Spleen (tissue), 11 donors: ENCODE measurements at regions not wholly inside any gene's neighbourhood (a gene's known extent, or its start where the extent isn't known, plus 50 kb on each side); places are given as distances from the start of the nearest gene placed in this dataset.
A peak's percentile ranks its signal among the peaks of the same experiment; 100 is the strongest.

Experiments
- DNase-seq: peaks from one replicate; pipeline ENCODE4 v3.0.0-alpha.2; 2020
- H3K27ac ChIP-seq, 8 donors: fragments of 200-600 bp; sonication (generic) in 7 of 8; 1 replicate in 4 of 8; 2 replicates in 4 of 8; pipeline versions ENCODE4 v1.5.0 to v1.8.0; 2016 to 2021; ENCODE audit warnings: inconsistent platforms in 4 of 8, mild to moderate bottlenecking in 4 of 8, moderate library complexity in 1 of 8
- H3K27me3 ChIP-seq, 7 donors: fragments of 200-600 bp; sonication (generic) in 6 of 7; replicated peaks in 1 of 7; 1 replicate in 4 of 7; 2 replicates in 3 of 7; pipeline versions ENCODE4 v1.5.0 to v1.8.0; 2016 to 2021; ENCODE audit warnings: inconsistent platforms in 3 of 7, mild to moderate bottlenecking in 1 of 7
- H3K36me3 ChIP-seq, 6 donors: fragments of 200-600 bp; sonication (generic) in 5 of 6; 1 replicate in 4 of 6; 2 replicates in 2 of 6; pipeline versions ENCODE4 v1.5.0 to v1.8.0; 2016 to 2021; ENCODE audit warnings: inconsistent platforms in 2 of 6
- H3K4me1 ChIP-seq, 6 donors: fragments of 200-600 bp; sonication (generic) in 5 of 6; 1 replicate in 3 of 6; 2 replicates in 3 of 6; pipeline versions ENCODE4 v1.5.0 to v1.8.0; 2016 to 2021; ENCODE audit warnings: inconsistent platforms in 3 of 6
- H3K4me3 ChIP-seq, 8 donors: fragments of 200-600 bp; sonication (generic) in 7 of 8; 1 replicate in 4 of 8; 2 replicates in 4 of 8; pipeline versions ENCODE4 v1.5.0 to v1.8.0; 2016 to 2021; ENCODE audit warnings: inconsistent platforms in 4 of 8, mild to moderate bottlenecking in 4 of 8, moderate library complexity in 2 of 8
- H3K9me3 ChIP-seq, 8 donors: fragments of 200-600 bp; sonication (generic) in 7 of 8; 1 replicate in 4 of 8; 2 replicates in 4 of 8; pipeline versions ENCODE4 v1.5.0 to v1.8.0; 2016 to 2021; ENCODE audit warnings: inconsistent platforms in 4 of 8
- CTCF ChIP-seq, 11 experiments: fragments of 200-600 bp in 7 of 11; fragments of 450-650 bp in 4 of 11; sonication (generic) in 4 of 11; IDR thresholded peaks in 8 of 11; conservative IDR thresholded peaks in 3 of 11; 1 replicate in 7 of 11; 2 replicates in 4 of 11; pipeline versions ENCODE4 v1.4.0 to v1.8.0; 2016 to 2021; ENCODE audit warnings: antibody characterized with exemption in 11 of 11, inconsistent platforms in 4 of 11, mild to moderate bottlenecking in 1 of 11
- POLR2A ChIP-seq, 3 donors: fragments of 450-650 bp; IDR thresholded peaks; one replicate each; pipeline ENCODE4 v1.5.1; 2017; ENCODE audit warnings: antibody characterized with exemption in 3 of 3, mild to moderate bottlenecking in 1 of 3
- POLR2AphosphoS5 ChIP-seq, 3 donors: sonication (generic); formaldehyde crosslinking; IDR thresholded peaks; one replicate each; pipeline ENCODE4 v1.5.1; 2017; ENCODE audit warnings: antibody characterized with exemption in 3 of 3
- WGBS, 5 donors: extraction: QIAGEN DNeasy Blood & Tissue Kit in 3 of 5; methylation state at CpG; one replicate each; pipeline versions ENCODE4 v1.1.5 to v1.1.7; 2013 to 2018; 5-methylcytosine and 5-hydroxymethylcytosine counted together
- intact Hi-C: fragments of 100-400 bp; cut with DNase I; formaldehyde crosslinking; loops from one replicate; pipeline ENCODE4 v1.15.0; 2023; ENCODE audit warnings: low total_unique reads
- donor health status: healthy with polysubstance abuse.
- donor health status: DM: no; HTN: no; CAD: no; lungs with moderate emphysema.
- donor health status: DM: no; HTN: no; CAD: no.
- donor health status: Bipolar disorder and iron deficiency.
- donor health status: healthy.
- donor health status: DM: no; HTN: no; CAD: no.
- donor health status: DM: yes; HTN: yes; CAD: no.

- intact Hi-C loops = no loop called here
- H3K27ac ChIP-seq = no peak overlapping the region
- DNase-seq = peak; percentile 50
- H3K27me3 ChIP-seq = no peaks in the 10 kb centered on the region
- no peak overlapping the region for H3K4me3 ChIP-seq
- no peaks in the 10 kb centered on the region for H3K36me3 ChIP-seq
- no peak for TF ChIP-seq POLR2AphosphoS5 (IDR thresholded peaks at IDR 0.05)
- no peak for TF ChIP-seq CTCF (IDR thresholded peaks at IDR 0.05 in 8 of 11, conservative IDR thresholded peaks at IDR 0.05 in 3 of 11)
- no peak for TF ChIP-seq POLR2A (IDR thresholded peaks at IDR 0.05)
- WGBS, 5 donors = 86 to 99% (median 91%) methylated on average over 6 of the region's 6 CpGs
- no peaks in the 10 kb centered on the region for H3K4me1 ChIP-seq
- H3K9me3 ChIP-seq = peaks cover 6 to 51% (median 42%) of the 10 kb centered on the region in 8 donors
Observed at GRCh38 chr2:184530959-184531358, 67.4 kb upstream of the ZNF804A start.

GRCh38 chr2:184532551-184532950, 65.8 kb upstream of the ZNF804A start:
- Histone ChIP-seq H3K27me3 (no peaks in the 10 kb centered on the region), H3K4me3 (no peak overlapping the region), H3K9me3 (peaks cover 6 to 35% (median 29%) of the 10 kb centered on the region in 8 donors), H3K36me3 (no peaks in the 10 kb centered on the region), H3K27ac (no peak overlapping the region), H3K4me1 (no peaks in the 10 kb centered on the region)
- intact Hi-C loops = no loop called here
- TF ChIP-seq POLR2A (IDR thresholded peaks at IDR 0.05) (no peak), CTCF (IDR thresholded peaks at IDR 0.05 in 8 of 11, conservative IDR thresholded peaks at IDR 0.05 in 3 of 11) (no peak), POLR2AphosphoS5 (IDR thresholded peaks at IDR 0.05) (no peak)
- DNase-seq = no peak

- Histone ChIP-seq H3K9me3 (peaks cover 0 to 11% (median 6%) of the 10 kb centered on the region in 8 donors), H3K36me3 (no peaks in the 10 kb centered on the region), H3K4me3 (no peak overlapping the region), H3K27me3 (no peaks in the 10 kb centered on the region), H3K27ac (no peak overlapping the region), H3K4me1 (no peaks in the 10 kb centered on the region)
- DNase-seq = no peak
- TF ChIP-seq POLR2AphosphoS5 (IDR thresholded peaks at IDR 0.05) = no peak
- no peak for TF ChIP-seq POLR2A (IDR thresholded peaks at IDR 0.05)
- no peak for TF ChIP-seq CTCF (IDR thresholded peaks at IDR 0.05 in 8 of 11, conservative IDR thresholded peaks at IDR 0.05 in 3 of 11)
- intact Hi-C loops = no loop called here
- whole genome bisulfite sequencing, 5 donors = 73 to 90% (median 85%) methylated on average over 3 of the region's 3 CpGs
Observed at GRCh38 chr2:184534986-184535385, 63.3 kb upstream of the ZNF804A start.

- no peak overlapping the region for H3K4me3 ChIP-seq
- no peaks in the 10 kb centered on the region for H3K36me3 ChIP-seq
- no peaks in the 10 kb centered on the region for H3K27me3 ChIP-seq
- no peak for DNase-seq
- peaks cover 0 to 8% (median 0%) of the 10 kb centered on the region in 8 donors for H3K9me3 ChIP-seq
- intact Hi-C loops = no loop called here
- no peak for TF ChIP-seq POLR2AphosphoS5 (IDR thresholded peaks at IDR 0.05)
- no peak for TF ChIP-seq CTCF (IDR thresholded peaks at IDR 0.05 in 8 of 11, conservative IDR thresholded peaks at IDR 0.05 in 3 of 11)
- TF ChIP-seq POLR2A (IDR thresholded peaks at IDR 0.05) = no peak
- H3K27ac ChIP-seq = no peak overlapping the region
- H3K4me1 ChIP-seq = no peaks in the 10 kb centered on the region
Observed at GRCh38 chr2:184540246-184540789, 58.0 kb upstream of the ZNF804A start.
